Astrocyte of the spinal cord (primary cell): ENCODE measurements at regions not wholly inside any gene's neighbourhood (a gene's known extent, or its start where the extent isn't known, plus 50 kb on each side); places are given as distances from the start of the nearest gene placed in this dataset.

ENCODE experiments used
- DNase-seq: peaks from one replicate; pipeline ENCODE4 v3.0.0; 2011; ENCODE audit warnings: low read depth, low spot score
- H3K4me3 ChIP-seq: 2 replicates; pipeline ENCODE4 v1.5.1; 2011; ENCODE audit warnings: low read depth, mild to moderate bottlenecking, low read length, moderate library complexity
- CTCF ChIP-seq: IDR thresholded peaks from 2 replicates; pipeline ENCODE4 v1.5.1; 2012; ENCODE audit warnings: low read depth, mild to moderate bottlenecking, low read length, inconsistent platforms
- in situ Hi-C: cut with HindIII; loops from 2 replicates; pipeline ENCODE4 v1.10.0; 2017; ENCODE audit warnings: low sequenced_read_pairs

- DNase-seq: no peak
- TF ChIP-seq CTCF: no peak
- H3K4me3 ChIP-seq: no peak overlapping the region
Measured at GRCh38 chr7:17153536-17153935, 144.9 kb upstream of the AHR start.

GRCh38 chr7:17155529-17155928 is 142.9 kb upstream of the AHR start:
- H3K4me3 ChIP-seq: no peak overlapping the region
- DNase-seq: no peak
- in situ Hi-C loops: no loop called here
- TF ChIP-seq CTCF: no peak

More at GRCh38 chr7:17153536-17153935, 144.9 kb upstream of the AHR start:
- in situ Hi-C loops: no loop called here

- TF ChIP-seq CTCF: no peak
- in situ Hi-C loops: no loop called here
- DNase-seq: no peak
- no peak overlapping the region for H3K4me3 ChIP-seq
Measured at GRCh38 chr7:17158261-17158660, 140.2 kb upstream of the AHR start.

GRCh38 chr7:17159500-17160037 is 138.9 kb upstream of the AHR start:
- no peak overlapping the region for H3K4me3 ChIP-seq
- in situ Hi-C loops: no loop called here
- no peak for TF ChIP-seq CTCF
- no peak for DNase-seq

- H3K4me3 ChIP-seq: no peak overlapping the region
- in situ Hi-C loops: no loop called here
- DNase-seq: no peak
- TF ChIP-seq CTCF: no peak
Measured at GRCh38 chr7:17166824-17167379, 131.6 kb upstream of the AHR start.

- in situ Hi-C loops: no loop called here
- no peak for DNase-seq
- H3K4me3 ChIP-seq: no peak overlapping the region
- TF ChIP-seq CTCF: no peak
Measured at GRCh38 chr7:17168416-17168815, 130.0 kb upstream of the AHR start.

GRCh38 chr7:17171427-17171826 is 127.0 kb upstream of the AHR start:
- DNase-seq: no peak
- in situ Hi-C loops: no loop called here
- TF ChIP-seq CTCF: no peak
- no peak overlapping the region for H3K4me3 ChIP-seq
